GM12878 (cell line): ENCODE measurements at regions not wholly inside any gene's neighbourhood (a gene's known extent, or its start where the extent isn't known, plus 50 kb on each side); places are given as distances from the start of the nearest gene placed in this dataset.

ENCODE experiments used
- ATAC-seq: fragments of 200-7000 bp; cut with Tn5 transposase; 3 replicates; pipeline ENCODE4 v1.9.1; 2020; ENCODE audit warnings: mild to moderate bottlenecking, moderate library complexity
- BruUV-seq: library from RNA; stranded (reverse); fragments of 400-500 nt; replicated peaks from 2 replicates; lab custom pipeline; 2021; lab: Mats Ljungman, UMichigan
- CTCF ChIA-PET: fragments of 300-600 bp; sonication (Branson Sonifier 250); formaldehyde crosslinking; extraction: SDS; loops from one replicate; lab custom pipeline; 2021; ENCODE audit warnings: inconsistent platforms; lab: Yijun Ruan, JAX
- POLR2A ChIA-PET: fragments of 350-600 bp; formaldehyde crosslinking; extraction: SDS; loops from one replicate; lab custom pipeline; 2021; ENCODE audit warnings: inconsistent platforms; lab: Charles Lee
- RAD21 ChIA-PET: fragments of 300-600 bp; sonication (Branson Sonifier 250); formaldehyde crosslinking; loops from one replicate; lab custom pipeline; 2023; ENCODE audit warnings: antibody characterized with exemption; ENCODE audit not compliant: unreplicated experiment; lab: Charles Lee
- SMC1A ChIA-PET: fragments of 300-600 bp; sonication (Branson Sonifier 250); formaldehyde crosslinking; loops from one replicate; lab custom pipeline; 2023; ENCODE audit not compliant: unreplicated experiment, uncharacterized antibody; lab: Charles Lee
- DNase-seq: peaks from one replicate; pipeline ENCODE4 v3.0.0-alpha.2; 2011; ENCODE audit warnings: low read depth, low spot score
- FAIRE-seq: peaks from 3 replicates; lab custom pipeline; 2011; peaks lifted over from hg19 to GRCh38; lab: Jason Lieb, UNC
- H2AFZ ChIP-seq: 2 replicates; pipeline ENCODE4 v1.6.0; 2011; ENCODE audit warnings: low read depth, low read length, control low read depth; ENCODE audit not compliant: control insufficient read depth
- H3K27ac ChIP-seq: 2 replicates; pipeline ENCODE4 v1.5.1; 2011; ENCODE audit warnings: control low read depth; ENCODE audit not compliant: control insufficient read depth, insufficient read depth
- H3K27me3 ChIP-seq, 2 experiments: replicated peaks in 1 of 2; 2 replicates each; pipeline versions ENCODE4 v1.6.0 to v1.6.1; 2011; ENCODE audit warnings: low read length in 1 of 2; ENCODE audit not compliant: control insufficient read depth in 2 of 2, insufficient read depth in 2 of 2
- H3K36me3 ChIP-seq, 2 experiments: 2 replicates each; pipeline ENCODE4 v1.5.1; 2011; ENCODE audit warnings: low read length in 1 of 2; ENCODE audit not compliant: control insufficient read depth in 2 of 2, insufficient read depth in 2 of 2
- H3K4me1 ChIP-seq: 2 replicates; pipeline ENCODE4 v1.6.1; 2011; ENCODE audit warnings: mild to moderate bottlenecking, low read length, moderate library complexity, mixed read lengths; ENCODE audit not compliant: control insufficient read depth, insufficient read depth
- H3K4me2 ChIP-seq: 2 replicates; pipeline ENCODE4 v1.6.0; 2011; ENCODE audit warnings: control low read depth; ENCODE audit not compliant: control insufficient read depth, insufficient read depth
- H3K4me3 ChIP-seq: fragments of 200-600 bp; sonication (generic); 2 replicates; pipeline ENCODE4 v1.5.1; 2016
- H3K79me2 ChIP-seq: 2 replicates; pipeline ENCODE4 v1.6.0; 2011; ENCODE audit warnings: low read length; ENCODE audit not compliant: control insufficient read depth, insufficient read depth
- H3K9ac ChIP-seq: 2 replicates; pipeline ENCODE4 v1.8.0; 2011; ENCODE audit warnings: low read length, control low read depth, mixed read lengths; ENCODE audit not compliant: control insufficient read depth, insufficient read depth
- H3K9me3 ChIP-seq: replicated peaks from 3 replicates; pipeline ENCODE4 v1.5.1; 2011; ENCODE audit warnings: mild to moderate bottlenecking, low read length; ENCODE audit not compliant: control insufficient read depth, insufficient read depth
- H4K20me1 ChIP-seq: 2 replicates; pipeline ENCODE4 v1.6.0; 2011; ENCODE audit not compliant: control insufficient read depth, insufficient read depth
- BACH1 ChIP-seq: fragments of 450-650 bp; IDR thresholded peaks from 2 replicates; pipeline ENCODE4 v1.6.1; 2017; ENCODE audit warnings: mild to moderate bottlenecking, borderline replicate concordance
- BRCA1 ChIP-seq: IDR thresholded peaks from 2 replicates; pipeline ENCODE4 v1.6.1; 2011; ENCODE audit warnings: low read depth, low read length, improper control_type of control experiment
- CHD4 ChIP-seq: fragments of 200-600 bp; sonication (generic); IDR thresholded peaks from 2 replicates; pipeline ENCODE4 v1.6.1; 2016; ENCODE audit warnings: mild to moderate bottlenecking
- ELK1 ChIP-seq: IDR thresholded peaks from 2 replicates; pipeline ENCODE4 v1.6.1; 2012; ENCODE audit warnings: low read depth, low read length, improper control_type of control experiment
- GABPA ChIP-seq: IDR thresholded peaks from 2 replicates; pipeline ENCODE4 v1.6.1; 2014; ENCODE audit warnings: antibody characterized with exemption, low read depth, mild to moderate bottlenecking, inconsistent platforms
- IKZF1 ChIP-seq: fragments of 450-650 bp; conservative IDR thresholded peaks from 2 replicates; pipeline ENCODE4 v1.6.1; 2017; ENCODE audit warnings: antibody characterized with exemption, mild to moderate bottlenecking
- MEF2B ChIP-seq: fragments of 450-650 bp; IDR thresholded peaks from 2 replicates; pipeline ENCODE4 v1.6.1; 2018; ENCODE audit warnings: mild to moderate bottlenecking, moderate library complexity; ENCODE audit not compliant: partially characterized antibody, poor library complexity, severe bottlenecking
- PKNOX1 ChIP-seq: fragments of 450-650 bp; IDR thresholded peaks from 2 replicates; pipeline ENCODE4 v1.6.1; 2016; ENCODE audit warnings: mild to moderate bottlenecking
- RAD21 ChIP-seq: IDR thresholded peaks from 2 replicates; pipeline ENCODE4 v1.6.1; 2011; ENCODE audit warnings: mild to moderate bottlenecking, low read depth, low read length, moderate library complexity; ENCODE audit not compliant: insufficient read depth
- RCOR1 ChIP-seq: conservative IDR thresholded peaks from 2 replicates; pipeline ENCODE4 v1.6.1; 2012; ENCODE audit warnings: low read depth, low read length, improper control_type of control experiment
- SMAD5 ChIP-seq: IDR thresholded peaks from 2 replicates; pipeline ENCODE4 v1.6.1; 2016; ENCODE audit warnings: antibody characterized with exemption, low read depth
- SP1 ChIP-seq: IDR thresholded peaks from one replicate; pipeline ENCODE4 v1.6.1; 2011; ENCODE audit warnings: low read depth, low read length
- YY1 ChIP-seq: IDR thresholded peaks from 2 replicates; pipeline ENCODE4 v1.6.1; 2011; ENCODE audit warnings: low read depth, mild to moderate bottlenecking, low read length
- ZNF592 ChIP-seq: fragments of 450-650 bp; IDR thresholded peaks from 2 replicates; pipeline ENCODE4 v1.6.1; 2017; ENCODE audit warnings: mild to moderate bottlenecking, moderate library complexity
- WGBS: methylation state at CpG from one replicate; pipeline ENCODE4 v1.1.6; 2016; ENCODE audit warnings: low lambda C conversion rate; ENCODE audit not compliant: insufficient replicate concordance, insufficient coverage; ENCODE audit errors: missing lambda C conversion rate; 5-methylcytosine and 5-hydroxymethylcytosine counted together
- in situ Hi-C: fragments of 300-500 bp; cut with MboI; formaldehyde crosslinking; loops from 9 replicates; pipeline ENCODE4 v1.14.3; 2018; ENCODE audit warnings: mixed read lengths
- intact Hi-C: fragments of 100-400 bp; cut with micrococcal nuclease; formaldehyde crosslinking; loops from one replicate; pipeline ENCODE4 v1.14.2; 2022; ENCODE audit not compliant: unreplicated experiment

GRCh38 chr5:112612663-112613062 is 125.0 kb upstream of the APC start:
- no peak for FAIRE-seq
- Histone ChIP-seq H3K27me3 (no peaks in the 10 kb centered on the region; a peak in 1 of 4 replicates), H3K4me2 (no peak overlapping the region), H4K20me1 (no peaks in the 10 kb centered on the region), H3K27ac (no peak overlapping the region), H3K36me3 (no peaks in the 10 kb centered on the region), H3K9ac (no peak overlapping the region), H3K9me3 (no peaks in the 10 kb centered on the region), H3K4me3 (no peak overlapping the region), H3K79me2 (no peaks in the 10 kb centered on the region), H2AFZ (no peak overlapping the region), H3K4me1 (no peaks in the 10 kb centered on the region)
- SMC1A ChIA-PET, result interaction anchor here (0.8 kb wide), 1 partner anchor 18 kb away, joined by 3 read pairs; no protein-coding TSS in a partner anchor
- in situ Hi-C loops (no loop called here), intact Hi-C loops (no loop called here)
- CTCF ChIA-PET, result interaction anchor here (1.0 to 1.6 kb wide), 2 partner anchors 61 to 63 kb away, joined by 3 to 4 read pairs; no protein-coding TSS in a partner anchor
- no peak for ATAC-seq
- 49% methylated on average over 4 of the region's 4 CpGs for WGBS
- DNase-seq, result no peak
- BruUV-seq, result no TSS peak
- POLR2A ChIA-PET, result no interaction called here
- no peak for TF ChIP-seq IKZF1
- TF ChIP-seq SMAD5, result no peak
- no peak for TF ChIP-seq BACH1
- no peak for TF ChIP-seq RAD21
- TF ChIP-seq MEF2B, result no peak
- TF ChIP-seq SP1, result no peak
- TF ChIP-seq ELK1, result no peak
- TF ChIP-seq BRCA1, result no peak
- TF ChIP-seq ZNF592, result no peak
- TF ChIP-seq RCOR1, result no peak
- TF ChIP-seq YY1, result no peak
- no peak for TF ChIP-seq CHD4
- no peak for TF ChIP-seq PKNOX1
- TF ChIP-seq GABPA, result no peak
- RAD21 ChIA-PET, result no interaction called here
